CD14-positive monocyte (primary cell): ENCODE measurements at regions not wholly inside any gene's neighbourhood (a gene's known extent, or its start where the extent isn't known, plus 50 kb on each side); places are given as distances from the start of the nearest gene placed in this dataset.

Experiments
- DNase-seq, 3 donors: peaks; one replicate each; pipeline ENCODE4 v3.0.0-alpha.2; 2011 to 2022
- H2AFZ ChIP-seq: 2 replicates; pipeline ENCODE4 v1.6.0; 2012; ENCODE audit warnings: mild to moderate bottlenecking, low read depth, low read length, inconsistent platforms; ENCODE audit not compliant: insufficient read depth, poor library complexity, severe bottlenecking
- H3K27ac ChIP-seq, 2 donors: 1 replicate in 1 of 2; 2 replicates in 1 of 2; pipeline ENCODE4 v1.5.1; 2012 to 2013; ENCODE audit warnings: low read length in 2 of 2, control low read depth in 1 of 2, inconsistent platforms in 1 of 2, low read depth in 1 of 2, mild to moderate bottlenecking in 1 of 2
- H3K27me3 ChIP-seq, 2 donors: one replicate each; pipeline versions ENCODE4 v1.6.0 to v1.6.1; 2011 to 2013; ENCODE audit warnings: low read length in 2 of 2; ENCODE audit not compliant: control insufficient read depth in 2 of 2, insufficient read depth in 2 of 2
- H3K36me3 ChIP-seq, 2 donors: replicated peaks in 1 of 2; 1 replicate in 1 of 2; 2 replicates in 1 of 2; pipeline versions ENCODE4 v1.5.1 to v1.6.1; 2012 to 2013; ENCODE audit warnings: low read length in 2 of 2, control low read depth in 1 of 2, inconsistent platforms in 1 of 2, mild to moderate bottlenecking in 1 of 2; ENCODE audit not compliant: insufficient read depth in 2 of 2, control insufficient read depth in 1 of 2
- H3K4me1 ChIP-seq, 2 donors: 1 replicate in 1 of 2; 2 replicates in 1 of 2; pipeline versions ENCODE4 v1.5.1 to v1.6.1; 2012 to 2013; ENCODE audit warnings: low read length in 2 of 2, control low read depth in 1 of 2, inconsistent platforms in 1 of 2, mild to moderate bottlenecking in 1 of 2, moderate library complexity in 1 of 2; ENCODE audit not compliant: insufficient read depth in 2 of 2, control insufficient read depth in 1 of 2
- H3K4me2 ChIP-seq: replicated peaks from 2 replicates; pipeline ENCODE3; 2012; ENCODE audit warnings: low read length, moderate library complexity, mild to moderate bottlenecking; ENCODE audit not compliant: poor library complexity, severe bottlenecking; ENCODE audit errors: extremely low read depth
- H3K4me3 ChIP-seq, 3 experiments: fragments of 200-600 bp in 1 of 3; sonication (generic) in 1 of 3; replicated peaks in 1 of 3; 1 replicate in 2 of 3; 2 replicates in 1 of 3; pipeline ENCODE4 v1.5.1; 2011 to 2013; ENCODE audit warnings: low read length in 3 of 3, mild to moderate bottlenecking in 3 of 3, control low read depth in 2 of 3, low read depth in 2 of 3, inconsistent platforms in 1 of 3, moderate library complexity in 1 of 3
- H3K79me2 ChIP-seq: 2 replicates; pipeline ENCODE4 v1.6.0; 2012; ENCODE audit warnings: mild to moderate bottlenecking, control low read depth, inconsistent platforms, low read length, moderate library complexity; ENCODE audit not compliant: insufficient read depth
- H3K9ac ChIP-seq: 2 replicates; pipeline ENCODE4 v1.6.0; 2017; ENCODE audit warnings: low read length, mild to moderate bottlenecking; ENCODE audit not compliant: insufficient read depth, poor library complexity, severe bottlenecking
- H3K9me3 ChIP-seq, 2 donors: replicated peaks in 1 of 2; 1 replicate in 1 of 2; 2 replicates in 1 of 2; pipeline versions ENCODE4 v1.5.1 to v1.6.1; 2012 to 2013; ENCODE audit warnings: low read length in 2 of 2, control low read depth in 1 of 2; ENCODE audit not compliant: control insufficient read depth in 1 of 2, insufficient read depth in 1 of 2
- H4K20me1 ChIP-seq: 2 replicates; pipeline ENCODE4 v1.6.0; 2012; ENCODE audit warnings: mild to moderate bottlenecking, low read length, control low read depth, moderate library complexity; ENCODE audit not compliant: insufficient read depth
- H3K27ac Mint-ChIP-seq, 7 donors: one replicate each; pipeline ENCODE4 v1.8.0; 2020; ENCODE audit warnings: mild to moderate bottlenecking in 7 of 7, mixed read lengths in 7 of 7, moderate library complexity in 6 of 7, inconsistent platforms in 2 of 7
- H3K27me3 Mint-ChIP-seq, 3 donors: one replicate each; pipeline ENCODE4 v1.8.0; 2021 to 2022; ENCODE audit warnings: low read depth in 3 of 3, mild to moderate bottlenecking in 3 of 3, mixed read lengths in 3 of 3, moderate library complexity in 3 of 3, inconsistent platforms in 1 of 3
- H3K36me3 Mint-ChIP-seq, 2 donors: one replicate each; pipeline ENCODE4 v1.8.0; 2020; ENCODE audit warnings: mixed read lengths in 2 of 2, inconsistent platforms in 1 of 2, mild to moderate bottlenecking in 1 of 2
- H3K4me1 Mint-ChIP-seq: one replicate; pipeline ENCODE4 v1.8.0; 2020; ENCODE audit warnings: mild to moderate bottlenecking, mixed read lengths
- H3K4me3 Mint-ChIP-seq, 2 donors: one replicate each; pipeline ENCODE4 v1.8.0; 2020; ENCODE audit warnings: mild to moderate bottlenecking in 2 of 2, mixed read lengths in 2 of 2, moderate library complexity in 1 of 2
- H3K9me3 Mint-ChIP-seq, 7 donors: one replicate each; pipeline ENCODE4 v1.8.0; 2020 to 2022; ENCODE audit warnings: mixed read lengths in 7 of 7, mild to moderate bottlenecking in 6 of 7, moderate library complexity in 6 of 7, inconsistent platforms in 2 of 7
- CTCF ChIP-seq: fragments of 200-600 bp; IDR thresholded peaks from one replicate; pipeline ENCODE4 v1.8.0; 2022; ENCODE audit warnings: antibody characterized with exemption, mild to moderate bottlenecking
- WGBS: methylation state at CpG from one replicate; pipeline ENCODE4 v1.1.5; 2013; ENCODE audit warnings: missing lambda C conversion rate; ENCODE audit not compliant: insufficient coverage; 5-methylcytosine and 5-hydroxymethylcytosine counted together
- intact Hi-C, 2 donors: fragments of 100-400 bp; cut with micrococcal nuclease; formaldehyde crosslinking; loops; one replicate each; pipeline versions ENCODE4 v1.15.0 to v1.15.1; 2023

DNA sequence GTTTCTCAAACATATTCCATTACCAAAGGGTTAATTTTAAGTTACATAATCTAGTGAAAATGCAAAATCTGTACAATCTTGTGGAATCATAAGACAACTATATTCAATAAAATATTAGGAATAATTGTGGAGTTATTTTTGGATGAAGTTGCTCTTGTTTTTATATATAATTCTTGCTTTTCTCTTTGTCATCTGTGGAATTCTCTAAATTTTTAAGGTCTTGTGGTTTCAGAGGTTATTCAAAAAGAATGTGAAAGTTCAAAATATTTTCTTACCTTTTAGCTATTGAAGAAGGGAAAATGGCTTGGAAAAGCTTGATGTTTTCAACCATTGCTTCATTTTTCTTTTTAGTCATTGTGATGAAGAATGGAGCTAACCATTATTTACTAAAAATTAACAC is 552.1 kb downstream of the TFEC start:
- no peaks in the 10 kb centered on the region for H4K20me1 ChIP-seq
- H3K4me3 ChIP-seq, result no peak overlapping the region
- TF ChIP-seq CTCF, result no peak
- Mint-ChIP-seq H3K27ac (no peak overlapping the region), H3K4me3 (peak overlapping the region in 1 of 2 donors; percentile 48), H3K27me3 (peaks cover 25 to 49% (median 44%) of the 10 kb centered on the region in 3 donors), H3K9me3 (peaks cover 0 to 6% (median 1%) of the 10 kb centered on the region in 7 donors), H3K4me1 (peaks cover 14% of the 10 kb centered on the region), H3K36me3 (no peaks in the 10 kb centered on the region)
- H3K9ac ChIP-seq, result no peak overlapping the region
- H3K9me3 ChIP-seq, result no peaks in the 10 kb centered on the region
- peaks cover 24 to 40% of the 10 kb centered on the region in 2 donors for H3K27me3 ChIP-seq
- no peak overlapping the region for H2AFZ ChIP-seq
- no peak for DNase-seq
- no peak overlapping the region for H3K4me2 ChIP-seq
- intact Hi-C loops, result no loop called here
- no peaks in the 10 kb centered on the region for H3K79me2 ChIP-seq
- no peak overlapping the region for H3K27ac ChIP-seq
- no peaks in the 10 kb centered on the region for H3K36me3 ChIP-seq
- peaks cover 6 to 11% of the 10 kb centered on the region in 2 donors for H3K4me1 ChIP-seq

- WGBS, result 1% methylated on average over 24 of the region's 30 CpGs
- H3K27ac ChIP-seq, result no peak overlapping the region
- Mint-ChIP-seq H3K9me3 (peaks cover 0 to 6% (median 1%) of the 10 kb centered on the region in 7 donors), H3K36me3 (no peaks in the 10 kb centered on the region), H3K27ac (no peak overlapping the region), H3K4me3 (peak overlapping the region; percentile 80 to 91), H3K27me3 (peaks cover 25 to 49% (median 44%) of the 10 kb centered on the region in 3 donors), H3K4me1 (peaks cover 14% of the 10 kb centered on the region)
- H3K4me2 ChIP-seq, result peak overlapping the region; percentile 83
- TF ChIP-seq CTCF, result no peak
- no peaks in the 10 kb centered on the region for H4K20me1 ChIP-seq
- H2AFZ ChIP-seq, result peak overlapping the region; percentile 74
- no peaks in the 10 kb centered on the region for H3K36me3 ChIP-seq
- no peaks in the 10 kb centered on the region for H3K9me3 ChIP-seq
- peak overlapping the region; percentile 50 for H3K9ac ChIP-seq
- H3K27me3 ChIP-seq, result peaks cover 24 to 40% of the 10 kb centered on the region in 2 donors
- DNase-seq, result peak in 1 of 3 donors; percentile 6
- peaks cover 6 to 11% of the 10 kb centered on the region in 2 donors for H3K4me1 ChIP-seq
- peak overlapping the region; percentile 19 to 74 (median 30) for H3K4me3 ChIP-seq
- H3K79me2 ChIP-seq, result no peaks in the 10 kb centered on the region
- intact Hi-C loops, result no loop called here
Measured at GRCh38 chr7:115477193-115477651, 553.3 kb downstream of the TFEC start.
